Endothelial cell of hepatic sinusoid (primary cell): ENCODE measurements at regions not wholly inside any gene's neighbourhood (a gene's known extent, or its start where the extent isn't known, plus 50 kb on each side); places are given as distances from the start of the nearest gene placed in this dataset.
"Not testable (repeated sequence)": the region's sequence is repeated elsewhere in the genome, so short reads cannot be mapped to it uniquely, and the experiment has no call there.

Experiments
- in situ Hi-C: cut with HindIII; loops from 2 replicates; pipeline ENCODE4 v1.10.0; 2017; ENCODE audit warnings: low sequenced_read_pairs

DNA sequence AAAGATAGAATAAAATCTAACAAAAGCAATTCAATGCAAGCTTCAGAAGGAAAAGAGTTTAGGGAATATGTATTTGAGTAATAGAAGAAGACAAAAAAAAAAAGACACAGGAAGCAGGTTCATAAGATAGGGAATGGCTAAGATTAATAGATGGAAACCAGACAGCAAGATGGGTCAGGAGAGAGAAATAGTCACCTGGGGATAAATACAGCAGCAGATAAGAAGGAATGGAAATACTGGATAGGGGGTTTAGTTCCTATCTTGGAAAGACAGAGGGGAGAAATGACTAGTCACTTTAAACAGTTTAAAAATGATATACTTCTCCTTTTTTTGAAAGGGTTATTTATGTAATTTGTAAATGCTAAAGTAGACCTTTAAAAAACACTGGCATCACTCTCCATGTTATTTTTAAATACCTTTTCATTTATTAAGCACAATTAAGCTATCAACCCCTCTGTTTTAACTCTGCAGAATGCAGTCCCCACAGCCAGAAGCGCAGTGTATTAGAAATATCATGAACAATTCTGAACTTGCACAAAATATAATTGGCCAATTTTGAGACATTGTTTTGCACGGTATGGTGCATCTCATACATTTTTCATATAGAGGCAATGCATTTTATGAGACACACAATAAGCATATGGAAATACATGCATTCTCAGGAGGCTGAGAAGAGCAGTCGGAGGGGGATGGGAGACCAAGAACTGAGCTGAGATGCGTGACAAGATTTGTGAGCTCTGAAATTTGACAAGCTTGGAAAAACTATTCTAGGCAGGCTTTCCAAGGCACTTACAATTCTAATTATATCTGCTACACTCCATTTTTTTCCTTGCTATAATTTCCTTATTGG, 303.4 kb upstream of the PRICKLE1 start:
- in situ Hi-C loops = no loop called here

DNA sequence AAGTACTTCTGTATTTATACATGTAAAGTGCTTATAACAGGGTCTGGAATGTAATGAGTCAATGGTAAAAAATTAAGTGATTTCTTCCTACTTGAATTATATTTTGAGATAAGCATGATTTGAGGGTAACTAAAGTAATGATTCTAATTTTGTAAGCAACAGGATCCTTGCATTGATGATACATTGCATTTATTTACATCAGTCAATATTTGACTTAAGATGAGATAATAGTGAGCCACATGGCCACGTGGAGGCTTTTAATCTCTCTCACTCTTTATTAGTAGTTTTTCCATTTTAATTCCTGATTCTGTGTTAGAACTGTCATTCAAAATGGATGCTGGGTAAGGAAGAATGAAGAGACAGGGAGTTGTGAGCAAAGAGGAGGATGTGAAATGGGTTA, 298.1 kb upstream of the PRICKLE1 start:
- in situ Hi-C loops = no loop called here

- in situ Hi-C loops = no loop called here
These were observed 296.6 kb upstream of the PRICKLE1 start for GRCh38 chr12:42886160-42886559.

- in situ Hi-C loops = no loop called here
These were observed 296.1 kb upstream of the PRICKLE1 start for GRCh38 chr12:42885677-42886076.

- in situ Hi-C loops = no loop called here
These were observed 294.6 kb upstream of the PRICKLE1 start for GRCh38 chr12:42884116-42884515.

DNA sequence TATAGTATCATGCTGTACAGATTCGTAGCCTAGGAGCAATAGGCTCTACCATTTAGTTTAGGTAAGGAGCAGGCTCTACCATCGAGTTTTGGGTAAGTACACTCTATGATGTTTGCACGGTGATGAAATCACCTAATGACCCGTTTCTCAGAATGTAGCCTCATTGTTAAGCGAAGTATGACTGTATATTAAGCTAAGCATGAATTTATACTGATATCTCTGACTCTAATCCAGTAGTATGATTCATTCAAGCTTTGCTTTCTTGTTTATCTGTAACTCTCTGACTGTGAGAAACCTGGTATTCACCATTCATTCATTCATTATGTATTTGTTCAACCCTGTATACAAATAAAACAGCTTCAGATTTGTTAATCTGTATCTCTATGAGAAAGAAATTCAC, 283.9 kb upstream of the PRICKLE1 start:
- in situ Hi-C loops = no loop called here

- in situ Hi-C loops = no loop called here
These were observed 282.3 kb upstream of the PRICKLE1 start for GRCh38 chr12:42871816-42872215.

GRCh38 chr12:42868291-42868690, 278.7 kb upstream of the PRICKLE1 start:
- in situ Hi-C loops = no loop called here

DNA sequence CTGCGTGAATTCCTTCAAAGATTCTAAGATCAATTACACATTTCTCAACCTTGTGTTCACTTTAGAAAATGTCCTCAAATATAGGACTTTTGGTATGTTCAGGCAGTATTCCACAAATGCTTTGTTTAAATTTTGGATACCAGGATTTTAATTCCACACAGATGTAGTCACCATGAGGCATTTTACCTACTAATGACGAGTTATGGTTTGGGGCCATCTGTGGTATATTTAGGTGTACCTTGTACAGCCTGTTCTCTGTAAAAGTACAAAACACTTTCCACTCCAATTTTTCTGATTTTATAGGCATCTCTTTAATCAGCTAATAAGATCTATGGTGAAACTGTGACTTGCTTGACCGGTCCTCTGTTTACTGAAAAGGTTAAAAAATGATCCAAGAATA, 275.7 kb upstream of the PRICKLE1 start:
- in situ Hi-C loops = no loop called here

DNA sequence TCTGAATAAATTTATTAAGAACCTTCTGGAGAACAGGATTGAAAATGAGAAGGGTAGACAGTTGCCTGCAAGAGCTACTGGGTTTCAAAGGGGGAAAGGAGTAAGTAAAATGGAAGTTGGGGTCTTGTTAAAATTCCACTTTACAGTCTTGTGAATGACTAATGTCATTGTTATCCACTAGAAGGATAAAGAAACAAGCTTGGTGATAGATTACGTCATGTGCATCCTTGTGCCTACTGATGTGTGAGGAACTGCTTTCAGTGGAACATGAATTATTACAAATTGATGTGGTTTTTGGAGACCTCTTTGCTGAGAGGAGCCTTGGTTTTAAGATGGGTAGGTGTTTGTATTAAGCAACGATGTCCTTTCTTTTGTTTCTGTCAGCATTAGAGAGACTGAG, 272.5 kb upstream of the PRICKLE1 start:
- in situ Hi-C loops = no loop called here

GRCh38 chr12:42860331-42860730, 270.8 kb upstream of the PRICKLE1 start:
- in situ Hi-C loops = not testable (repeated sequence)

- in situ Hi-C loops = loop anchor here (5.0 kb wide), 1 partner anchor 98 kb away; no protein-coding TSS in a partner anchor
These were observed 270.1 kb upstream of the PRICKLE1 start for GRCh38 chr12:42859612-42860011.

GRCh38 chr12:42857106-42857505, 267.6 kb upstream of the PRICKLE1 start:
- in situ Hi-C loops = loop anchor here (5.0 kb wide), 1 partner anchor 100 kb away; no protein-coding TSS in a partner anchor

- in situ Hi-C loops = loop anchor here (5.0 kb wide), 1 partner anchor 102 kb away; no protein-coding TSS in a partner anchor
These were observed 265.9 kb upstream of the PRICKLE1 start for GRCh38 chr12:42855362-42855950.

- in situ Hi-C loops = loop anchor here (5.0 kb wide), 1 partner anchor 102 kb away; no protein-coding TSS in a partner anchor
These were observed 265.3 kb upstream of the PRICKLE1 start for GRCh38 chr12:42854826-42855225.

DNA sequence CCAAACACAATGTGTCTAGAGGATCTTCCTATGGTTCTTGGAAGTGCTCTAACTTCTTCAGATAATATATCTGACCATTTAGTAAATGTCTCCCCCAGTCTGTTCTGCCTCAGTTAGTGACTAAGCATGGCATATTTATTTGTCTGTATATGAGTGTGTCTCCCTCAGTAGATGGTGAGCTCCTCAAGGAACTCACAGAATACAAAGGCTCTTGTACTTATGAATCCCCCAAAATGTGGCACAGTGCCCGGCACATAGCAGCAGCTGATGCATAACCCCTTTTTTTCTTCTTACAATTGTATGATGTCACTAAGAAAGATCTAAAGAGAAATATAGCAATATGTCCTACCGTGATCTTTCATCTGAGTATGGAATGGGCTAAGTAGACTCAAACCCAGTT, 264.7 kb upstream of the PRICKLE1 start:
- in situ Hi-C loops = no loop called here

- in situ Hi-C loops = no loop called here
These were observed 264.0 kb upstream of the PRICKLE1 start for GRCh38 chr12:42853370-42854140.

- in situ Hi-C loops = no loop called here
These were observed 257.2 kb upstream of the PRICKLE1 start for GRCh38 chr12:42846782-42847181.

DNA sequence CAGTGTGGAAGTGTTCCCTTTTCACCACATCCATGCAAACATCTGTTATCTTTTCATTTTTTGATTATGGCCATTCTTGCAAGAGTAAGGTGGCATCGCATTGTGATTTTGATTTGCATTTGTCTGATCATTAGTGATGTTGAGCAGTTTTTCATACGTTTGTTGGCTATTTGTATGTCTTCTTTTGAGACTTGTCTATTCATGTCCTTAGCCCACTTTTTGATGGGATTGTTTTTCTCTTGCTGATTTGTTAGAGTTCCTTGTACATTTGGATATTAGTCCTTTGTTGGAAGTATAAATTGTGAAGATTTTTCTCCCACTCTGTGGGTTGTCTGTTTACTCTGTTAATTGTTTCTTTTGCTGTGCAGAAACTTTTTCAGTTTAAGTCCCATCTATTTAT, 244.5 kb upstream of the PRICKLE1 start:
- in situ Hi-C loops = no loop called here

GRCh38 chr12:42828836-42829235, 239.3 kb upstream of the PRICKLE1 start:
- in situ Hi-C loops = no loop called here

GRCh38 chr12:42824327-42824726, 234.8 kb upstream of the PRICKLE1 start:
- in situ Hi-C loops = no loop called here
